ENCODE measurements at regions not wholly inside any gene's neighbourhood (a gene's known extent, or its start where the extent isn't known, plus 50 kb on each side); places are given as distances from the start of the nearest gene placed in this dataset.

- Mint-ChIP-seq H3K27me3 (ENCODE audit: low read depth, poor library complexity) (peaks cover 11% of the 10 kb centered on the region), H3K36me3 (ENCODE audit: low read depth) (no peaks in the 10 kb centered on the region), H3K9me3 (no peaks in the 10 kb centered on the region), H3K4me3 (no peak overlapping the region), H3K4me1 (peaks cover 14% of the 10 kb centered on the region), H3K27ac (no peak overlapping the region)
- TF ChIP-seq, protein P1, sequence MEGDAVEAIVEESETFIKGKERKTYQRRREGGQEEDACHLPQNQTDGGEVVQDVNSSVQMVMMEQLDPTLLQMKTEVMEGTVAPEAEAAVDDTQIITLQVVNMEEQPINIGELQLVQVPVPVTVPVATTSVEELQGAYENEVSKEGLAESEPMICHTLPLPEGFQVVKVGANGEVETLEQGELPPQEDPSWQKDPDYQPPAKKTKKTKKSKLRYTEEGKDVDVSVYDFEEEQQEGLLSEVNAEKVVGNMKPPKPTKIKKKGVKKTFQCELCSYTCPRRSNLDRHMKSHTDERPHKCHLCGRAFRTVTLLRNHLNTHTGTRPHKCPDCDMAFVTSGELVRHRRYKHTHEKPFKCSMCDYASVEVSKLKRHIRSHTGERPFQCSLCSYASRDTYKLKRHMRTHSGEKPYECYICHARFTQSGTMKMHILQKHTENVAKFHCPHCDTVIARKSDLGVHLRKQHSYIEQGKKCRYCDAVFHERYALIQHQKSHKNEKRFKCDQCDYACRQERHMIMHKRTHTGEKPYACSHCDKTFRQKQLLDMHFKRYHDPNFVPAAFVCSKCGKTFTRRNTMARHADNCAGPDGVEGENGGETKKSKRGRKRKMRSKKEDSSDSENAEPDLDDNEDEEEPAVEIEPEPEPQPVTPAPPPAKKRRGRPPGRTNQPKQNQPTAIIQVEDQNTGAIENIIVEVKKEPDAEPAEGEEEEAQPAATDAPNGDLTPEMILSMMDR (IDR thresholded peaks at IDR 0.05): no peak
- DNase-seq: no peak
Observed at GRCh38 chr15:96576596-96576995, 246.1 kb downstream of the NR2F2 start.

DNA sequence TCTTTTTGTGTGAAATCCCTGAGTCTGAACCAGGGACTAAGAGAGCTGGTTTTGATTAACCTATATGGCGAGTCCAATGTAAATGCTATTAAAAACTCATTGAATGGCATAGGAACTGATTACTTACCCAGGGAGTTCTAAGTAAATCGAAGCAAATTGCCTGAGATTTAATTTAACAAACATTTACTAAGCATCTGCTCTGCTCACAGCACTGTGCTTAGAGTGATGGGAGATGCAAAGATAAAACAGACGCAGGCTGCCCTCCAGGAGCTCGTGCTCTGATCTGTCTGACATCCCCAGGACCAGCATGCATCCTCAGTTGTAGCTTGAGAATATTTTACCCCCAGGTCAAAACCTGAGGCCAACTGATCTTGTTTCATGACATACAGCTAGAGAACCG is 247.9 kb downstream of the NR2F2 start:
- Mint-ChIP-seq H3K27ac (peak overlapping the region; percentile 40), H3K4me1 (peaks cover 19% of the 10 kb centered on the region), H3K4me3 (no peak overlapping the region), H3K27me3 (ENCODE audit: low read depth, poor library complexity) (peaks cover 14% of the 10 kb centered on the region), H3K9me3 (no peaks in the 10 kb centered on the region), H3K36me3 (ENCODE audit: low read depth) (no peaks in the 10 kb centered on the region)
- DNase-seq: no peak
- TF ChIP-seq, protein P1 (IDR thresholded peaks at IDR 0.05): no peak

- TF ChIP-seq, protein P1 (IDR thresholded peaks at IDR 0.05): no peak
- no peaks in the 10 kb centered on the region for H3K36me3 Mint-ChIP-seq (ENCODE audit: low read depth)
- no peaks in the 10 kb centered on the region for H3K9me3 Mint-ChIP-seq
- no peak overlapping the region for H3K4me3 Mint-ChIP-seq
- peaks cover 25% of the 10 kb centered on the region for H3K4me1 Mint-ChIP-seq
- no peak overlapping the region for H3K27ac Mint-ChIP-seq
- H3K27me3 Mint-ChIP-seq (ENCODE audit: low read depth, poor library complexity): peaks cover 14% of the 10 kb centered on the region
- DNase-seq: no peak
Observed at GRCh38 chr15:96581371-96581770, 250.9 kb downstream of the NR2F2 start.

DNA sequence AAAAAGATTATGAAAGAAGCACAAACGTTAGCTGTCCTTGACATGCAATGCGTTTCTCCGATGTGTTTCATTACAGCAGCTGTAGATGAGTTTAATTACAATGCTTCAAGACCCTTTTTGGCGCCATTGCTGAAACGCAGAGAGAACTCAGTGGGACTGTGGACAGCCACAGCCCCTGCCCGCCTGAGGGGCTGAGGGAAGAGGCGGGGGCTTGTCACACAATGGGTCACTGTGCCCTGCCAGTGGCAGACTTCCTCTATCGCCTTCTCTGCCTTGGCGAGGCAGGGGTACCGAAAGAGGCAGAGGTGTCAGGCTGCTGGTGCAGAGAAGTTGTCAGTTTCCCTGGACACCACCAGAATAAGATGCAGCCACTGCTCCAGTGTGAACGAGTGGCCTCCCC is 252.0 kb downstream of the NR2F2 start:
- peaks cover 29% of the 10 kb centered on the region for H3K4me1 Mint-ChIP-seq
- no peak for DNase-seq
- H3K9me3 Mint-ChIP-seq: no peaks in the 10 kb centered on the region
- H3K27me3 Mint-ChIP-seq (ENCODE audit: low read depth, poor library complexity): peaks cover 11% of the 10 kb centered on the region
- no peak overlapping the region for H3K4me3 Mint-ChIP-seq
- no peaks in the 10 kb centered on the region for H3K36me3 Mint-ChIP-seq (ENCODE audit: low read depth)
- TF ChIP-seq, protein P1 (IDR thresholded peaks at IDR 0.05): no peak
- no peak overlapping the region for H3K27ac Mint-ChIP-seq

- no peaks in the 10 kb centered on the region for H3K9me3 Mint-ChIP-seq
- H3K36me3 Mint-ChIP-seq (ENCODE audit: low read depth): no peaks in the 10 kb centered on the region
- no peak overlapping the region for H3K4me3 Mint-ChIP-seq
- no peak overlapping the region for H3K27ac Mint-ChIP-seq
- H3K27me3 Mint-ChIP-seq (ENCODE audit: low read depth, poor library complexity): peaks cover 9% of the 10 kb centered on the region
- H3K4me1 Mint-ChIP-seq: peaks cover 23% of the 10 kb centered on the region
- TF ChIP-seq, protein P1 (IDR thresholded peaks at IDR 0.05): no peak
- no peak for DNase-seq
Observed at GRCh38 chr15:96583671-96584070, 253.2 kb downstream of the NR2F2 start.

DNA sequence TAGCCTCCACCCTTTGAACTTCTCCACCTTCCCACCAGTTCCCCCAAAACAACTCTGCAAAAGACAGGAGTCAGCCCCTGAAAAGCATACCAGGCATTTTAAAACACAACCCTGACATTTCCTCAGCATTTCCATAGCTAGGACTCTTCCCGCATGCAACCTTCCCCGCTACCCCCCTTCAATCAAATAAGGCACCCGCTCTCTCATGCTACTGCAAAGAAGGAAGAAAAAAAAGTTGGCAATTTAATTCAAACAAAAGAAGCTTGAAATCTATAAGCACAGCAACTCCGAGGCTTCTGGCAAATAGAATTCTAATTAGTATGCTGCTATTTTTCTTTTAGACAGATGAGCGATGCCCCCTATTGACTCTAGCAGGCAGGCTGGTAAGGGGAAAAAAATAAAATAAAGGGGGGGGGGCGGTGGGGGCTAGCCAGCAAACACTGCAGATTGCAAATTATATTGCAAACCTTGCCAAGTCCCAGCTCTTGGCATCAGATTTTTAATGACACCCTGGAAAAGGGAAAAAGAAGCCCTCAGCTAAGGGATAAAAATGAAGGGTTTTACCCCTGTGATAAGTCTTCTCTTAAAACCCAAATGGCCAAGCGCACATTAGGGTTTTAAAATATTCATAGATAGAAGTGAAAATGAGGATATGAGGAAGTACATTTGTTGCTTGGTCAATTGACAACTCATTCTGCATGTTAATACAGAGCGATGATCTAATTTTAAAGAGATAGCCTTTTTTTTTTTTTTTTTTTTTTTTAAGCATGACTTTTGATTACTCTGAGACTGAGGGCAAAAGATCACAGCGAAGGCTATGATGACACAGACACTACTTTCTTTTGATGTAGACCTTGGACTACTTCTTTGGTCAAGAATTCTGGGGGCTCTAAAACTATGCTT is 255.2 kb downstream of the NR2F2 start:
- H3K36me3 Mint-ChIP-seq (ENCODE audit: low read depth): no peaks in the 10 kb centered on the region
- no peaks in the 10 kb centered on the region for H3K9me3 Mint-ChIP-seq
- no peak for DNase-seq
- peaks cover 23% of the 10 kb centered on the region for H3K4me1 Mint-ChIP-seq
- TF ChIP-seq, protein P1 (IDR thresholded peaks at IDR 0.05): no peak
- no peak overlapping the region for H3K27ac Mint-ChIP-seq
- H3K4me3 Mint-ChIP-seq: no peak overlapping the region
- peaks cover 13% of the 10 kb centered on the region for H3K27me3 Mint-ChIP-seq (ENCODE audit: low read depth, poor library complexity)
